HepG2 (cell line): ENCODE measurements at regions not wholly inside any gene's neighbourhood (a gene's known extent, or its start where the extent isn't known, plus 50 kb on each side); places are given as distances from the start of the nearest gene placed in this dataset.

ENCODE experiments used
- ATAC-seq: fragments of 200-7000 bp; cut with Tn5 transposase; 3 replicates; pipeline ENCODE4 v1.9.1; 2020; ENCODE audit warnings: mild to moderate bottlenecking, moderate library complexity
- BruUV-seq: library from RNA; stranded (reverse); fragments of 400-500 nt; replicated peaks from 2 replicates; lab custom pipeline; 2021; lab: Mats Ljungman, UMichigan
- CTCF ChIA-PET: fragments of 300-600 bp; formaldehyde crosslinking; extraction: SDS; loops from one replicate; lab custom pipeline; 2021; ENCODE audit warnings: low total read pairs, inconsistent platforms, low intra/inter-chr PET ratio; lab: Yijun Ruan, JAX
- POLR2A ChIA-PET: fragments of 350-600 bp; sonication (Branson Sonifier 250); formaldehyde crosslinking; loops from one replicate; lab custom pipeline; 2020; ENCODE audit warnings: antibody characterized with exemption, inconsistent platforms; lab: Yijun Ruan, JAX
- DNase-seq: peaks from one replicate; pipeline ENCODE4 v3.0.0-alpha.2; 2015; ENCODE audit warnings: low spot score
- FAIRE-seq: peaks from 3 replicates; lab custom pipeline; 2011; peaks lifted over from hg19 to GRCh38; lab: Jason Lieb, UNC
- H2AFZ ChIP-seq: one replicate; pipeline ENCODE4 v1.6.1; 2011; ENCODE audit warnings: low read length, inconsistent platforms
- H3K27ac ChIP-seq: fragments of 300-600 bp; 3 replicates; pipeline ENCODE4 v1.8.0; 2011; ENCODE audit warnings: mixed run types, mild to moderate bottlenecking, mixed read lengths, low read length, inconsistent platforms; ENCODE audit not compliant: insufficient read depth; ENCODE audit errors: extremely low read length
- H3K27me3 ChIP-seq, 2 experiments: fragments of 200-600 bp in 1 of 2; 2 replicates in 1 of 2; 3 replicates in 1 of 2; pipeline versions ENCODE4 v1.6.0 to v1.8.0; 2011; ENCODE audit warnings: low read length in 2 of 2, mild to moderate bottlenecking in 2 of 2, moderate library complexity in 2 of 2, inconsistent platforms in 1 of 2; ENCODE audit not compliant: insufficient read depth in 2 of 2, control insufficient read depth in 1 of 2
- H3K36me3 ChIP-seq, 2 experiments: fragments of 200-600 bp in 1 of 2; replicated peaks in 1 of 2; 2 replicates in 1 of 2; 3 replicates in 1 of 2; pipeline versions ENCODE4 v1.5.1 to v1.8.0; 2011; ENCODE audit warnings: low read length in 2 of 2, inconsistent platforms in 1 of 2; ENCODE audit not compliant: insufficient read depth in 2 of 2, control insufficient read depth in 1 of 2
- H3K4me1 ChIP-seq: 2 replicates; pipeline ENCODE4 v1.5.1; 2012; ENCODE audit warnings: low read length, inconsistent platforms; ENCODE audit not compliant: insufficient read depth
- H3K4me2 ChIP-seq: 2 replicates; pipeline ENCODE4 v1.6.0; 2011; ENCODE audit warnings: low read depth, low read length, inconsistent platforms
- H3K4me3 ChIP-seq, 3 experiments: fragments of 200-600 bp in 1 of 3; sonication (generic), shearing (Covaris generic) in 1 of 3; replicated peaks in 1 of 3; 2 replicates each; pipeline ENCODE4 v1.5.1; 2011 to 2016; ENCODE audit warnings: low read length in 3 of 3, inconsistent platforms in 2 of 3, low read depth in 2 of 3, mild to moderate bottlenecking in 2 of 3, control low read depth in 1 of 3, mixed read lengths in 1 of 3; ENCODE audit not compliant: insufficient read depth in 1 of 3
- H3K79me2 ChIP-seq: one replicate; pipeline ENCODE4 v1.6.1; 2011; ENCODE audit warnings: low read length, inconsistent platforms; ENCODE audit not compliant: insufficient read depth
- H3K9ac ChIP-seq: 2 replicates; pipeline ENCODE4 v1.6.0; 2011; ENCODE audit warnings: mild to moderate bottlenecking, low read depth, low read length, inconsistent platforms; ENCODE audit not compliant: insufficient read depth
- H3K9me3 ChIP-seq: 2 replicates; pipeline ENCODE4 v1.5.1; 2012; ENCODE audit warnings: mild to moderate bottlenecking, low read length
- H4K20me1 ChIP-seq: 2 replicates; pipeline ENCODE4 v1.6.0; 2011; ENCODE audit warnings: inconsistent platforms, mild to moderate bottlenecking, low read length, moderate library complexity; ENCODE audit not compliant: insufficient read depth
- HNRNPK ChIP-seq: fragments of 200-400 bp; formaldehyde crosslinking; IDR thresholded peaks from 2 replicates; pipeline ENCODE4 v1.6.1; 2018; ENCODE audit warnings: low read length, low read depth, moderate library complexity, mild to moderate bottlenecking; ENCODE audit not compliant: poor library complexity, severe bottlenecking
- LRRFIP1 ChIP-seq: sonication (generic); formaldehyde crosslinking; conservative IDR thresholded peaks from 2 replicates; pipeline ENCODE4 v1.4.0; 2020; ENCODE audit warnings: missing genetic modification reagents
- RBAK ChIP-seq: sonication (generic); formaldehyde crosslinking; IDR thresholded peaks from 2 replicates; pipeline ENCODE4 v1.5.1; 2020; ENCODE audit warnings: mild to moderate bottlenecking, missing genetic modification reagents
- TARDBP ChIP-seq: sonication (generic); formaldehyde crosslinking; IDR thresholded peaks from 2 replicates; pipeline ENCODE4 v1.8.0; 2022; ENCODE audit warnings: mild to moderate bottlenecking, missing genetic modification reagents
- ZFP62 ChIP-seq: sonication (generic); formaldehyde crosslinking; IDR thresholded peaks from 2 replicates; pipeline ENCODE4 v1.4.0; 2020; ENCODE audit warnings: missing genetic modification reagents
- ZNF496 ChIP-seq: sonication (generic); formaldehyde crosslinking; IDR thresholded peaks from 2 replicates; pipeline ENCODE4 v1.8.1; 2023; ENCODE audit warnings: mild to moderate bottlenecking, moderate library complexity, missing genetic modification reagents; ENCODE audit not compliant: insufficient replicate concordance
- ZNF605 ChIP-seq: sonication (generic); formaldehyde crosslinking; IDR thresholded peaks from 2 replicates; pipeline ENCODE4 v1.8.0; 2022; ENCODE audit warnings: mild to moderate bottlenecking, missing genetic modification reagents
- WGBS: methylation state at CpG from one replicate; pipeline ENCODE4 v1.1.6; 2017; ENCODE audit warnings: low lambda C conversion rate; 5-methylcytosine and 5-hydroxymethylcytosine counted together
- in situ Hi-C: cut with HindIII; loops from 2 replicates; pipeline ENCODE4 v1.10.0; 2017; ENCODE audit warnings: low pct_unique_long_range_greater_than_20kb; ENCODE audit not compliant: extremely low pct_ligation_motif_present
- intact Hi-C: fragments of 100-400 bp; cut with micrococcal nuclease; formaldehyde crosslinking; loops from one replicate; pipeline ENCODE4 v1.10.0; 2022; ENCODE audit not compliant: unreplicated experiment
- TF ChIP-seq, protein P1 (sequence below): sonication (generic); formaldehyde crosslinking; IDR thresholded peaks from 2 replicates; pipeline ENCODE4 v1.9.0; 2021; ENCODE audit warnings: missing genetic modification reagents, borderline replicate concordance
- TF ChIP-seq, protein P2 (sequence below): sonication (generic); formaldehyde crosslinking; IDR thresholded peaks from 2 replicates; pipeline ENCODE4 v1.9.0; 2021; ENCODE audit warnings: missing genetic modification reagents, borderline replicate concordance

- TF ChIP-seq, protein P1, sequence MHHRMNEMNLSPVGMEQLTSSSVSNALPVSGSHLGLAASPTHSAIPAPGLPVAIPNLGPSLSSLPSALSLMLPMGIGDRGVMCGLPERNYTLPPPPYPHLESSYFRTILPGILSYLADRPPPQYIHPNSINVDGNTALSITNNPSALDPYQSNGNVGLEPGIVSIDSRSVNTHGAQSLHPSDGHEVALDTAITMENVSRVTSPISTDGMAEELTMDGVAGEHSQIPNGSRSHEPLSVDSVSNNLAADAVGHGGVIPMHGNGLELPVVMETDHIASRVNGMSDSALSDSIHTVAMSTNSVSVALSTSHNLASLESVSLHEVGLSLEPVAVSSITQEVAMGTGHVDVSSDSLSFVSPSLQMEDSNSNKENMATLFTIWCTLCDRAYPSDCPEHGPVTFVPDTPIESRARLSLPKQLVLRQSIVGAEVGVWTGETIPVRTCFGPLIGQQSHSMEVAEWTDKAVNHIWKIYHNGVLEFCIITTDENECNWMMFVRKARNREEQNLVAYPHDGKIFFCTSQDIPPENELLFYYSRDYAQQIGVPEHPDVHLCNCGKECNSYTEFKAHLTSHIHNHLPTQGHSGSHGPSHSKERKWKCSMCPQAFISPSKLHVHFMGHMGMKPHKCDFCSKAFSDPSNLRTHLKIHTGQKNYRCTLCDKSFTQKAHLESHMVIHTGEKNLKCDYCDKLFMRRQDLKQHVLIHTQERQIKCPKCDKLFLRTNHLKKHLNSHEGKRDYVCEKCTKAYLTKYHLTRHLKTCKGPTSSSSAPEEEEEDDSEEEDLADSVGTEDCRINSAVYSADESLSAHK (CRISPR knock-in tag): no peak
- TF ChIP-seq, all 625 proteins: peak for 0
Observed at GRCh38 chr9:20225826-20226225, 396.5 kb downstream of the MLLT3 start (continued).

DNA sequence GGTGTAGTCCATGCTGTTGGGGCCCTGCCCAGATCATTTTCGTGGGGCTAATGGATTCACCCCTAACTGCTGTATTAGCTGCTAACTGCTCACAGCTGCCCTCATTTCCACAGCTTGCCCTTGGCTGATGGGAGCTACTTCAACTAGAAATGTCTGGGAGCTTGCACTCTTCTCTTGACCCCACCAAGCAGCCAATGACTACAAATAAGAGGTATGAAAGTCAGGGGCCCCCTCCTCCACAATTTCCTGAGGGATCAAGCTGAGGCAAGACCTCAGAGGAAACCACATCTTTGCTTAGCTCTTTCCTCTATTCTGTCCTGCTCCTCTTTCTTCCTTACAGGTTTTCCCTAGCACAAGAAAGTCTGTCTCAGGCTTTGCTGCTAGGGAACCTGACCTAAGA is 397.5 kb downstream of the MLLT3 start:
- Histone ChIP-seq H3K4me2 (no peak overlapping the region), H4K20me1 (no peaks in the 10 kb centered on the region), H2AFZ (no peak overlapping the region), H3K4me1 (no peaks in the 10 kb centered on the region), H3K27ac (no peak overlapping the region), H3K27me3 (no peaks in the 10 kb centered on the region), H3K36me3 (no peaks in the 10 kb centered on the region), H3K9ac (no peak overlapping the region), H3K4me3 (no peak overlapping the region), H3K79me2 (no peaks in the 10 kb centered on the region), H3K9me3 (no peaks in the 10 kb centered on the region)
- no peak for FAIRE-seq
- TF ChIP-seq HNRNPK (peak; percentile 41), RBAK (CRISPR knock-in tag) (no peak)
- ChIA-PET CTCF (no interaction called here), POLR2A (no interaction called here)
- no TSS peak for BruUV-seq
- no peak for DNase-seq
- 0% methylated on average over 1 of the region's 1 CpG for WGBS
- intact Hi-C loops (no loop called here), in situ Hi-C loops (no loop called here)
- no peak for ATAC-seq

DNA sequence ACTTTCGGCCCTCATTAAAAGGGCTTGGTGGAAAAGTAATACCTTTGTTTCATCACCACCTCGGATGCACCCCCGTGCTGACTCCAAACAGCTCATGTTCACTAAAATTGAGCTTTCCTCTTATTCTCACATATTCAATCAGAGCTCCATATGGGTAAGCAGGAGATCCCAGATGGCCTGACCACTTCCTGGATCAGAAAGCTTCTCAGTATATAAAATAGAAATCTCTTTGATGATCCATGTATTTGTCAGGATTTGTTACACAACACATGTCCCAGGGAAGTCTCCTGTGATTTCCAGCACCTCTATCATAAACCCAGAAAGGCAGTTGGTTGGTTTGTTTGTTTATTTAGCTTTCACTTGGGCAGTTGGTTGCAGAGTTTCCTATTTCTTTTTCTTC is 402.0 kb downstream of the MLLT3 start:
- no peak overlapping the region for H3K27ac ChIP-seq
- in situ Hi-C loops (no loop called here), intact Hi-C loops (no loop called here)
- no TSS peak for BruUV-seq
- whole genome bisulfite sequencing: 1% methylated on average over 3 of the region's 3 CpGs
- no peak overlapping the region for H2AFZ ChIP-seq
- FAIRE-seq (no peak), ATAC-seq (no peak), DNase-seq (no peak)
- no peaks in the 10 kb centered on the region for H3K9me3 ChIP-seq
- H3K27me3 ChIP-seq: no peaks in the 10 kb centered on the region
- POLR2A ChIA-PET: no interaction called here
- CTCF ChIA-PET: no interaction called here
- H3K79me2 ChIP-seq: no peaks in the 10 kb centered on the region
- no peak overlapping the region for H3K9ac ChIP-seq
- no peaks in the 10 kb centered on the region for H4K20me1 ChIP-seq
- no peaks in the 10 kb centered on the region for H3K36me3 ChIP-seq
- H3K4me2 ChIP-seq: no peak overlapping the region
- no peaks in the 10 kb centered on the region for H3K4me1 ChIP-seq
- H3K4me3 ChIP-seq: no peak overlapping the region
- no peak for TF ChIP-seq LRRFIP1 (CRISPR knock-in tag)
- TF ChIP-seq ZFP62: no peak
- TF ChIP-seq, protein P2, sequence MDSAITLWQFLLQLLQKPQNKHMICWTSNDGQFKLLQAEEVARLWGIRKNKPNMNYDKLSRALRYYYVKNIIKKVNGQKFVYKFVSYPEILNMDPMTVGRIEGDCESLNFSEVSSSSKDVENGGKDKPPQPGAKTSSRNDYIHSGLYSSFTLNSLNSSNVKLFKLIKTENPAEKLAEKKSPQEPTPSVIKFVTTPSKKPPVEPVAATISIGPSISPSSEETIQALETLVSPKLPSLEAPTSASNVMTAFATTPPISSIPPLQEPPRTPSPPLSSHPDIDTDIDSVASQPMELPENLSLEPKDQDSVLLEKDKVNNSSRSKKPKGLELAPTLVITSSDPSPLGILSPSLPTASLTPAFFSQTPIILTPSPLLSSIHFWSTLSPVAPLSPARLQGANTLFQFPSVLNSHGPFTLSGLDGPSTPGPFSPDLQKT (CRISPR knock-in tag): no peak
- TF ChIP-seq ZNF496 (CRISPR knock-in tag): no peak
- TF ChIP-seq ZNF605: no peak
- TF ChIP-seq TARDBP (CRISPR knock-in tag): no peak
